ENCODE measurements at regions not wholly inside any gene's neighbourhood (a gene's known extent, or its start where the extent isn't known, plus 50 kb on each side); places are given as distances from the start of the nearest gene placed in this dataset.

GRCh38 chr14:86723254-86723624 is 1193.3 kb downstream of the FLRT2 start:
- Histone ChIP-seq H3F3A (ENCODE audit: insufficient read depth, low read length, poor library complexity, severe bottlenecking) (no peaks in the 10 kb centered on the region), H3K27me3 (ENCODE audit: insufficient read depth, low read depth, low read length) (no peaks in the 10 kb centered on the region), H3K79me2 (replicated peaks; ENCODE audit: insufficient read depth, low read length) (no peaks in the 10 kb centered on the region), H3K27ac (ENCODE audit: low read length) (no peak overlapping the region), H3K4me2 (ENCODE audit: low read length) (no peak overlapping the region), H4K20me1 (ENCODE audit: insufficient read depth) (no peaks in the 10 kb centered on the region), H3K36me3 (ENCODE audit: insufficient read depth, low read length) (no peaks in the 10 kb centered on the region), H3K9me2 (ENCODE audit: insufficient read depth, low read length) (no peaks in the 10 kb centered on the region), H2AFZ (ENCODE audit: low read depth, low read length) (no peak overlapping the region), H3K4me3 (ENCODE audit: low read length) (no peak overlapping the region), H3K9ac (ENCODE audit: low read length) (no peak overlapping the region), H3K9me3 (ENCODE audit: low read length) (no peaks in the 10 kb centered on the region)
- TF ChIP-seq SMC3 (conservative IDR thresholded peaks at IDR 0.05; ENCODE audit: poor library complexity) (no peak), EZH2 (IDR thresholded peaks at IDR 0.05; ENCODE audit: borderline replicate concordance, insufficient read depth, low read length, poor library complexity, severe bottlenecking) (no peak), EP300 (conservative IDR thresholded peaks at IDR 0.05; ENCODE audit: poor library complexity, severe bottlenecking) (no peak), RAD21 (conservative IDR thresholded peaks at IDR 0.05) (no peak), POLR2AphosphoS5 (IDR thresholded peaks at IDR 0.05) (no peak), TAF1 (IDR thresholded peaks at IDR 0.05; ENCODE audit: low read depth) (no peak), REST (IDR thresholded peaks at IDR 0.05; ENCODE audit: borderline replicate concordance) (no peak), CTCF (IDR thresholded peaks at IDR 0.05; ENCODE audit: poor library complexity, severe bottlenecking) (no peak), MXI1 (conservative IDR thresholded peaks at IDR 0.05; ENCODE audit: poor library complexity, severe bottlenecking) (no peak)

DNA sequence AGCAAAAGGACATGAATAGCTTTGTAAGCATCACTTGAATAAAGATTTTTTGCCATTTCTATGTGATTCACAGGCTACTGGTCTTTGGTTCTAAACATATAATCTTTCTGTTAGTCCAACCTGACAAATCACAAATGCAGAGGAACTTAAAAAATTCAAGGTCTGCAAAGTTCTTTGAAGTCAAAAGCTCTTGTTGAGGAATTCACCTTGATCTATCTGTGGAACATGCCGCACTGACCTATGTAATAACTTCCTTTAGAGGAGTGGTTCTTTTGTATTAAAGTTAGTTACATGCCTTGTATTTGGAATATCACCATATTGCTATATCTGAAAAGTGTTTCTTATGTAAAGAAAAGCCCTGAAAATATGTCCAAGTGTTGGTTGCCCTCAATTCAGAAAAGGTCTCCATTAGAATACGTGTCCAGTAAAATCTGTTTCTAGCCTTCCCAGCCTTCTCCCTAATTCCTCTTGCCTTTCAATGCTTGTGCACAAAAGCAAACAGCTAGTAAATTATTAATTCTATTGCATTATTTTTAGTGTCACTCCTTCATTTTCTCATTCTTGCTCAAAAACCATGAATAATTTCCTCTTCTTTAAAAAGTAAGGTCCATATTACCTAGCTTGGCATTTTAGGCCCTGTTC is 1192.8 kb downstream of the FLRT2 start:
- Histone ChIP-seq H3K27me3 (ENCODE audit: insufficient read depth, low read depth, low read length) (no peaks in the 10 kb centered on the region), H3K9me3 (ENCODE audit: low read length) (no peaks in the 10 kb centered on the region), H3F3A (ENCODE audit: insufficient read depth, low read length, poor library complexity, severe bottlenecking) (no peaks in the 10 kb centered on the region), H3K9ac (ENCODE audit: low read length) (no peak overlapping the region), H2AFZ (ENCODE audit: low read depth, low read length) (no peak overlapping the region), H3K79me2 (replicated peaks; ENCODE audit: insufficient read depth, low read length) (no peaks in the 10 kb centered on the region), H3K36me3 (ENCODE audit: insufficient read depth, low read length) (no peaks in the 10 kb centered on the region), H3K9me2 (ENCODE audit: insufficient read depth, low read length) (no peaks in the 10 kb centered on the region), H3K27ac (ENCODE audit: low read length) (no peak overlapping the region), H4K20me1 (ENCODE audit: insufficient read depth) (no peaks in the 10 kb centered on the region), H3K4me2 (ENCODE audit: low read length) (no peak overlapping the region), H3K4me3 (ENCODE audit: low read length) (no peak overlapping the region)
- TF ChIP-seq REST (IDR thresholded peaks at IDR 0.05; ENCODE audit: borderline replicate concordance) (no peak), EP300 (conservative IDR thresholded peaks at IDR 0.05; ENCODE audit: poor library complexity, severe bottlenecking) (no peak), CTCF (IDR thresholded peaks at IDR 0.05; ENCODE audit: poor library complexity, severe bottlenecking) (no peak), SMC3 (conservative IDR thresholded peaks at IDR 0.05; ENCODE audit: poor library complexity) (no peak), POLR2AphosphoS5 (IDR thresholded peaks at IDR 0.05) (no peak), EZH2 (IDR thresholded peaks at IDR 0.05; ENCODE audit: borderline replicate concordance, insufficient read depth, low read length, poor library complexity, severe bottlenecking) (no peak), RAD21 (conservative IDR thresholded peaks at IDR 0.05) (no peak), MXI1 (conservative IDR thresholded peaks at IDR 0.05; ENCODE audit: poor library complexity, severe bottlenecking) (no peak), TAF1 (IDR thresholded peaks at IDR 0.05; ENCODE audit: low read depth) (no peak)
